Medulla oblongata (tissue), 1 donor: ENCODE measurements at regions not wholly inside any gene's neighbourhood (a gene's known extent, or its start where the extent isn't known, plus 50 kb on each side); places are given as distances from the start of the nearest gene placed in this dataset.
A peak's percentile ranks its signal among the peaks of the same experiment; 100 is the strongest.
"Not testable (repeated sequence)": the region's sequence is repeated elsewhere in the genome, so short reads cannot be mapped to it uniquely, and the experiment has no call there.

ENCODE experiments used
- DNase-seq: peaks from one replicate; pipeline ENCODE4 v3.0.0-alpha.2; 2015; ENCODE audit errors: extremely low spot score

DNA sequence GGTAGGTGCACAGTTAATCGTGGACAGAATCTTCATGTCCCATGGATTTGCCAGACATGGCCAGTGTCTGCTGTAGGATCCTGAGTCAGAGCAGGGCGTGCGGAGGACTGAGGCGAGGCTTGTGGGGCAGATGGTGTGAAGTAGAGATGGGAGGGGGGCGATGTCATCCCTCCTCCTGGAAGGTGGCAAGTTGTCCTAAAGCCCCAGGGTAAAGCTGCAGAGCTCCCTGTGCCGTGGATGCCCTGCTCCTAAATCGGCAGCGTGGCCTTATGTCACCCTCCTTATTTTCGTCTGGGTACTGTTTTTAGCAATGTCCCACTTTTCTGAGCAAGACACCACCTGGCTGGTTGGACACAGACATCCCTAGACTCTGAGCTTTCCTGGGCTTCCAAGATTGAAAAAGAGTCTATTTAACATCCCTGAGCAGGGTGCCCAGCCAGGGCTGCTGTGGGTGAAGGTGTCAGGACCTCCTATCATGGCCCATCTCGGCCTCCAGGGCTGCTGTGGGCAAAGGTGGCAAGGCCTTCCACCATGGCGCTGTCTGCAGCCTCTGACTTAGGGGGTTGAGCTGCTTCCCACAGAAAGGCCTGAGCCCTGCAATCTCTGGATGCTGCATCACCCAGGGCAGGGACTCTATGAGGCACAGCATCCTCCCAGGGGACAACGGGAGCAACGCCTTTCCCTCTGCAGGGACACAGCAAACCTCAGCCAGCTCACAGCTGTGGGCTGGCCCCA is 145.4 kb downstream of the TTLL2 start:
- DNase-seq = no peak

DNA sequence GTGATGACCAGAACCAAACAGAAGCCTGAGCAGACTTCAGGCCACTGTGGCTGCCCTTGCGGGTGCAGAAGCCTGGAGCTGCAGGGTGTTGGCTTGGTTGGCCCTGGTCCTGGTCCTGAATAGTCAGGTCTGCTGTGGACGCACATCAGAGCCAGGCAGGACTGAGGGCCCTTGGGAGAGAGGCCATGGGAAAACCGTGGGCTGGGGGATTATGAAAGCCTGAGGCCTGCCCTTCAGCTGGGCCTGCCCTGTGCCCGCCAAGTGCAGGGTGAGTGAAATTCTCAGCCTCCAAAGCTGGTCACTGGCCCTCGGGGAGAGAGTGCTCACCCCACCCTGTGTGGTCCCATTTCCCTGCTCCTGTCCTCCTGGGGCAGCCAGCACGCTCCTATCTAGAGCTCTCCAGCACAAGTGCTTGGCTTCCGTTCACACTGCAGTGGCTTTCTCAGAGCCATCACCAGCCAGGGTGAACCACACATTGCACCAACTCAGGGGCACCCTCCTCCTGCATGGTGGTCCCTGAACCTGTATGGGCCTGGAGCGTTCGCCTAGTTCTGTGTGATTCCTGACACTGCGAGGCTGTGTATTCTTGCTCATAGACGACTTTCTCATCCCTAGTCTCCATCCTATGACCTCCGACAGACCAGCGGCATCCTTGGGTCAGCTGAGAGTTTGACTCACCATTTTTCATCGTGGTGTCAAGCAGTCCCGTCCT is 146.1 kb downstream of the TTLL2 start:
- DNase-seq = no peak

DNA sequence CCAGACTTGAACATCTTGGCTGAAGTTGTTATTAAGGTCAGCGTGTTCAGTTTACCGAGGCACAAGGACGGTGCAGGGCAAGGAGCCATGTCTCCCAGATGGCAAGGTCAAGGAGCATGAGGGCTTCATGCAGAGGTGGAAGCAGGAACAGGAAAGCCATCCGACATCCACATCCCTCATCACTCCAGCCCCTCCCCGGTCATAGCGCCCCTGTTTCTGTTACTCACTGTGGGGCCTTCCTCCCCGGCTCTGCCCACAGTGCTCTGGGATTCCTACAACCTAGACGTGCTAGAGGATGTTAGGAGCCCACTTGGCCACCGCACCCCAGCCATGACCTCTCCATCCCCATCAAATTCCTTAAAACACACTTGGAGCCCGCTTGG is 146.7 kb downstream of the TTLL2 start:
- DNase-seq = no peak

DNA sequence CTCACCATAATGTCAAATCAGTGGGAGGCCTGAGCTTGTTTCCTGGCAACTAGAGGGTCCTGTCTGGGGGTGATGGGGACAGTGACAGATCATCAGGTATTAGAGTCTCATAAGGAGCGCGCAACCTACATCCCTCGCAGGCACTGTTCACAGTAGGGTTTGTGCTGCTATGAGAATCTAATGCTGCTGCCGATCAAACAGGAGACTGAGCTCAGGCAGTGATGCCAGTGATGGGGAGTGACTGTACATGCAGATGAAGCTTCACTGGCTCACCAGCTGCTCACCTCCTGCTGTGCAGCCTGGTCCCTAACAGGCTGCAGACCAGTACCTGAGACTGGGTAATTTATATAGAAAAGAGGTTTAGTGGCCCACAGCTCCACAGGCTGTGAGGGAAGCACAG is 147.3 kb downstream of the TTLL2 start:
- no peak for DNase-seq

DNA sequence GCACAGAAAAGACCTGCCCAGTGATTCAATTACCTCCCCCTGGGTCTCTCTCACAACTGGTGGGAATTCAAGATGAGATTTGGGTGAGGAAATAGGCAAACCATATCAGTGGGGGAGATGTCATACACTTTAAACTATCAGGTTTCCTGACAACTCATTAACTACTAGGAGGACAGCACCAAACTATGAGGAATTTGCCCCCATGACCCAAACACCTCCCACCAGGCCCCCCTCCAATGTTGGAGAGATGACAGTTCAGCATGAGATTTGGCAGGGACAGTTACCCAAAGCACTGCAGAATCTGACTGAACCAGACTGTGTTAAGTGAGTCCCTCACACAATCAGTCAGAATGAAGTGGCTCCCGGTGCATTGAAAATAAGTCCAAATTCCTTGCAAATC is 148.0 kb downstream of the TTLL2 start:
- DNase-seq = no peak

DNA sequence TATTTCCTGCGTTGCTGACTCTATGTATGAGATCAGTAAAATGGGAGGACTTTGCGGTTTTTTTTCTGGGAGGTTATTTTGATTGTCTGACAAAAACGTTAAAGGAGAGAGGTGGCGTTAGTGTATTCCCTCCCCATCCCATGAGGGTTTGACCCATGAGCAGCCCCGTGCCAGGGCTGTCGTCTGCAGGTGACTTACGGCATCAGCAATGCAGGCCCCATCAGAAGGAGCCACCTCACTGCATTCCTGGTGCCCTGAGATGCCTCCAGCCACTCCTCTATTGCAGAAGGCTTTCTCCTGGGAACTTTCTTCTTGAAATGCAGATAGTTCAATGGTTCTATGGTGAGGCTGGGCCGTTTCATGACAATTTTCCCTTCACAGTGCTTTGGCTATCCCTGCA is 149.3 kb downstream of the TTLL2 start:
- no peak for DNase-seq

DNA sequence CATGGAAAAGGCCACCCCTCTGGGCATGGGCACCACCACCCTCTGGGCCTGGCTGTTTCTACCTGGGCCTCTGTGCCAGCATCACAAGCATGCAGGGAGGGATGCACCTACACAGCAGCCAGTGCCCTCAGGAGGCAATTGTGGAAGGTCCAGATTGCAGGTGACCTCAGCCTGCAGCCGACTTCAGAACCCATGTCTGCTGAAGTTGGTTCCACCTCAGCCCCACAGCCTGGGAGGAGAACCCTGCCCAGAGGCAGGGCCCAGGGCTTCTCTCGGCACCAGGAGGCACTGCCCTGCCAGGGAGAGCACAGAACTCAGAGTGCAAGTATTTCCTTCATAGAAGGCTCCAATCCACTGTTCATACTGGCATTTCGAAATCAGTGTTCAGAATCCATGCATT is 149.8 kb downstream of the TTLL2 start:
- DNase-seq = no peak

DNA sequence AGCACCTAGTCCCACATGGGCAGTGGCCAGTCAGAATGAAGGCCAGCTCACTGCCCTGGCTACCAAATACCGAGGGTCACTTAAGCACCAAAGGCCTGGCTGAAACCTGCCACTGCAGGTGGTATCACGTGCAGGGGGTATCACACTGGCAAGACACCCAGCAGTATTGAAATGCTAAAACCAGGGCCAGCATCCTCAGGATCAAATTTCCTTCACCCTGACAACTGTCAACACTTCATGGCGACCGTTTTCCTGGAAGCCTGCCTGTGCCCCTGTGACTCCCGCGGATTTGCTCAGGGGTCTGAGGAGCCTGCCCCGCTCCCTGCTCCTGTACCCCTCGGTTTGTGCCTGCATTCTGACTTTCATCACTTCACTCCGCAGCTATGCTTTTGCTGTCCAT is 151.1 kb downstream of the TTLL2 start:
- no peak for DNase-seq

DNA sequence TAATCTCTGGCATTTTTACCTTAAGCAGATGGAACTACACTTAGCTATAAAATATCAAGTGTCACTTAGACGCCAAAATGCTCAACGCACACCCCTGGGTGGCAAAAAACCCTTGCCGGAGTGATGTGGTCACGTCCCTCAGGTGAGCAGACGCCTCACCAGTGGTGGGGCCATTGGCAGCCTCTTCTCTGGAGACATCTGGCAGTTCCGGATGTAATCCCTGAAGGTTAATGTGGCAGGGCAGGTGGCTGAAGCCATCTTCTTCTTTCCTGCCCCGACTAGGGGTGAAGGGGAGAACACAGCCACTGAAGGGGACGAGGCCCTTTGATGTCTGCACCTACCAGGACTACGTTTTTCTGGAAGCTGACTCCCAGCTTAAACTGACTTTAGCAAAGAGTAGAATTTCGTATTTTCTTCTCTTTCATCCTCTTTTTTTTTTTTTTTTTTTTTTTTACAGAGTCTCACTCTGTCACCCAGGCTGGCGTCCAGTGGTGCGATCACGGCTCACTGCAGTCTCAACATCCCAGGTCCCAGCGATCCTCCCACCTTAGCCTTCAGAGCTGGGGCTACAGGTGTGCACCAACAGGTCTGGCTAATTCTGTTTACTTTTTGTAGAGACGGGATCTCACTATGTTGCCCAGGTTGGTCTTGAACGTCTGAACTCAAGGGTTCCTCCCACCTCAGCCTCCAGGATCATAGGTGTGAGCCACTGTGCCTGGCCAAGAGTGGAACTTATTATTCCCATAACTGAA is 152.1 kb downstream of the TTLL2 start:
- DNase-seq = no peak

DNA sequence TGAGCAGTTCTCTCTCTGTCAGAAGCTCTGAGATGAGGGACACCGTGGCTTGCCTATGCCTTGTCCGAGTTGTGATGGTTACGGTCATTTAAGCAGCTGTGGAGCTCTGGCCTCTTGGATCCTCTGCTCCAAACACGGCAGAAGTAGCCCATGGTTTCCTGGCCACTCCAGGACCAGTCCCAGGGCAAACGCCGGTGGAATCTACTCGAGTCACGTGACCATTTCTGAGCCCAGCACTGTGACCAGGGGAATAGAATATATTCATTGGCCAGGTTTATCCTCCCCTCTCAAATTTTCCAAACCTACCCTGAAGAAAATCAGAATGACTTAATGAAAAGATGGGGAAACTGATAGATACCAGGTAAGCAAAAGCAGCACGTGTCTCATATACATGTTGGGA is 152.8 kb downstream of the TTLL2 start:
- DNase-seq = no peak

DNA sequence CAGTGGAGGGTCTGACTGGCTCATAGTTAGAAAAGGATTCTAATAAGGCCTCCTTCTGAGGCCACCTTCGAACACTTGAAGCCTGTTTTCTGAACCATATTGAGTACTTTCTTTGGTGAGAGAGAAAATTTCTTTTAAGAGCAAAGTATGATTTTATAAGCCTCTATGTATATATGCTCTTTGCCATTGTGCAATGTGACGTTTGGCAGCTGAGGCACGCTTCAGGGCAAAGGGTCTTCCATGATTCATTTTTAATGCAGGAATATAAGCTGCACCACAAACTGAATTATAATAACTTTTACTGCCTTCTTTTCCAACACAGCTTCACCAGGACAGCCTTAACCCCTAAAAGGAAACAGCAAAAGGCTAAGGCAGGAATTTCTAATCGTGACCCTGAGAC is 154.4 kb downstream of the TTLL2 start:
- no peak for DNase-seq

DNA sequence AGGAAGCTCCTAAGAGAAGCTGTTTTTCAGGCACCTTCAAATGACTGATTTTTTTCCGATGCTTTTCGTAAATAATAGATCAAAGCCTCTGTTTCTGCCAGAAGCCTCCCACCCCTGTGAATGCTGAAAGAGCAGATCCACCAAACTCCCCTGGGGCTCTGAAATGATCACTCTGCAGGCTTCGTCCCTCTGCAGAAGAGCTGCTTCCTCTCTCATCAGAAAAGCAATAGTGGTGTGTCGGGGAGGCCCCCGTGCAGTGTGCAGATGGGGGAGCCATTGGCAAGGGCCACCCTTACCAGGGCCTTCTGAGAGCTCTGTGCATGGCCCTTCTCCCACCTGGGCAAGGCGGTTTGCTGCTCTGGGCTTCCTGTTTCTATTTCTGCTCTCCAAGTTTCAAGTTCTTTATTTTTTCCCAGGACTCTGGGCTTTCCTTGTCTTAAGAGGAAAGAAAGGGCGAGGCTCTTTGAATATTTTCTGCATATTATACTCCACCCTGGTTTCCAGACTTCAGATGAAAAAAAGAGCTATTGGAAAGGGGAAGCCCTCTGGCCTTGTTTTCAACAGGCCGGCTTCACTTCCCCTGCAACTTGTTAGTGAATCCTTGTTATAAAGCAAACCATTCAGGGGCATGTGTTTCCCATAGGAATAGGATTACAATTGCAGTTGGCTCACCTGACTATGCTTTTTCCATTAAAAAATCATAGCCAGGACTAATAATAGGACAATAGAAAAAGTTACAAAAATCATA is 155.2 kb downstream of the TTLL2 start:
- peak; percentile 19 for DNase-seq

DNA sequence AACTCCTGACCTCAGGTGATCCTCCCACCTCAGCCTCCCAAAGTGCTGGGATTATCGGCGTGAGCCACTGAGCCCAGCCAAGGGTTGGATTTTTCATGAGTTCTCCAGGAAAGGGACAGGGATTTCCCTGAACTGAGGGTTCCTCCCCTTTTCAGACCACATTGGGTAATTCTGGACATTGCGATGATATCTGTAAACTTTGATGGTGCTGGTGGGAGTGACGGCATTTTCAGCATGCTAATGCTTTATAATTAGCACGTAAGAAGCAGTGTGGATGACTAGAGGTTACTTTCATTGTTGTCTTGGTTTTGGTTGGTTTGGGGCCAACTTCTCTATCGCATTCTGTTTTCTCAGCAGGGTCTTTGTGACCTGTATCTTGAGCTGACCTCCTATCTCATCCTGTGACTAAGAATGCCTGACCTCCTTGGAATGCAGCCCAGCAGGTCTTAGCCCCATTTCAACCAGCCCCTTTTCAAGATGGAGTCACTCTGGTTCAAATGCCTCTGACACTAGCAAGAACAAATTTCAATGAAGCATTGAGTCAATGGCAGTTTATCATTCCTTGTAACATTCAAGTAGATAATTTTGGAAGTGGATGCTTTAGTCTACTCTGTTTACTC is 156.5 kb downstream of the TTLL2 start:
- no peak for DNase-seq

DNA sequence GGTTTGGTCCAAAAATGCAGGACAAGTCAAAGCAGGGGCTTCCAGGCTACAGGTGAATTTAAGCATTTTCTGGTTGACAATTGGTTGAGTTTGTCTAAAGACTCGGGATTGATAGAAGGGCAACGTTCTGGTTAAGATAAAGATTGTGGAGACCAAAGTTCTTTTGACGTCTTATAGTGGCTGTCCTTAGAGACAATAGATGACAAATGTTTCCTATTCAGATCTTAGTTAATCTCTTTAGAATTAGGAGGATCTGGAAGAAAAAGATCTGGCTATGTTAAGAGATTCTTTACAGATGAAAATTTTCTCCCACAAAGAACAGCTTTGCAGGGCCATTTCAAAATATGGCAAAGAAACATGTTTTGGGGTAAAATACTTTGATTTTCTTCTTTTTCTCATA is 157.9 kb downstream of the TTLL2 start:
- DNase-seq = not testable (repeated sequence)

DNA sequence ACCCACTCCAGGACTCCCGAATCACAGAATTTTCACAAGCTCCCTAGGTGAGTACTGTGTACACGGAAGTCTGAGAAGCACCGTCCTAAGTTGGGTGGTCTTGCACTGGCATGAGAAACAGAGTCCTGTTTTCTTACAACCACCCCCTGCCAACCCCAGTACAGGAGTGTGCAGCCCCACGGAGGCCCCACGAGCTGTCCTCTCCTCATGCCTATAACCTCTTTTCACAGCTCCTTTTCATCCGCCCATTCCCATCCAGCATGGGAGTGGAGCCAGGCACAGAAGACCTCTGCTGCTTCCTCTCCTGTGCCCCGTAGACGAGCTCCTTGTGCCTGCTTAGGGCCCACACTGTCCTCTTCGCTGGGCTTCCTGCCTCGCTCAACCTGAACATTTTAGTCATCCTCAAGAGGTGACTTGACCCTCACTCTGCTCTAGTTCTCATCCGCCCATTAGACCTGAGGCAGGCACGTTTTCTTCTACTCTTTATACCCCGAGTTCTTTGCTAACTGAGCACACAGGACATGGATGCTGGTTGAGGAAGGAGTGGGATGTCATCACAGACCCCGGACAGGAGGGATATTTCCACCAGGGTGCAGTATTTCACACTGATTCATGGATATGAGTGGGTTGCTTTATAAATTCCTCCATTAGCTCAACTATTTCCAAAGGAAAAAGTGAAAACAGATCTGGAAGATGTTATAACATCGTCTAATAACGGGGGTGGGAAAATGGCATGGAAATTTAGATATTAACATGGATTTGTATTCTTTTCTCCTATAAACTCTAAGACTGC is 160.5 kb downstream of the TTLL2 start:
- DNase-seq = peak; percentile 84

DNA sequence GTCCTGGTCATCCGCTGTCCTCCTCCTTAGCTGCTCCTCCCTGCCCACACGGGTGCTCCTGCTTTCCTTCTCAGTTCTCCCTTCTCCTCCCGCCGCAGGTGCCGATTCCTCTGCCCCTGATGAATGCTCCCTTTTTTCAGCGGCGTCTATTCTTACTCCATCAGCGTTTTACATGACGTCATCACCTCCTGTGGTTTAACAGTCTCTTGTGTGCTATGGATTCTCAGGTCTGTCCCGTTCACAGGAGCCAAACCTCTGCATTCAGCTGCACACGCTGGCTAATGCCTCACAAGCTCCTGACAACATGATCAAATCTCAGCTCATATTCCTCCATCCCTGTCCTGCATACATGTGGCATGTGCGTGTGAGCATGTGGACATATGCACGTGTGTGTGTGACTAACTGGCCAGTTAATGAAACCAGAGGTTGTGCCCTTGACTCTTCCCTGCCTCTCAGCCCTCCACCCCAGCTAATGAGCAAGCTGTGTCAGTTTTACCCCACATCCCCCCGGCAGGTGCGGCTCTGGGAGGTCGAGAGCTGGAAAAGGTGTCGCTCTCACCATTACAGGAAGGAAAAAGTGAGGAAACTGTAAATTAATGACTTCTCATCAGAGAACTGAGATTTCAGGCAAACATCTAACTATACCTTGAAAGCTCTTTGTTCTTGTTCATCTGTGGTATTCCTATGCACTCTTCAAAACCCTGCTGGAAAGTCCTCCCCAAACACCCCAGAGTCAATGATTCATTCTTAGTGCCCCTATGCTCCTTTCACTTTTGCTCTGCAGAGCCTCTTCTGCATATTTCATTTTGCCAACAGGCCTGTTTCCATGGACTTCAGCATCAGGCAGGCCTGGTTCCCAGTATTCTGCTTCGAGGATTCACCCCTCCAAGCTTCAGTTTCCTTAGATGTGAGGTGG is 163.1 kb downstream of the TTLL2 start:
- no peak for DNase-seq

DNA sequence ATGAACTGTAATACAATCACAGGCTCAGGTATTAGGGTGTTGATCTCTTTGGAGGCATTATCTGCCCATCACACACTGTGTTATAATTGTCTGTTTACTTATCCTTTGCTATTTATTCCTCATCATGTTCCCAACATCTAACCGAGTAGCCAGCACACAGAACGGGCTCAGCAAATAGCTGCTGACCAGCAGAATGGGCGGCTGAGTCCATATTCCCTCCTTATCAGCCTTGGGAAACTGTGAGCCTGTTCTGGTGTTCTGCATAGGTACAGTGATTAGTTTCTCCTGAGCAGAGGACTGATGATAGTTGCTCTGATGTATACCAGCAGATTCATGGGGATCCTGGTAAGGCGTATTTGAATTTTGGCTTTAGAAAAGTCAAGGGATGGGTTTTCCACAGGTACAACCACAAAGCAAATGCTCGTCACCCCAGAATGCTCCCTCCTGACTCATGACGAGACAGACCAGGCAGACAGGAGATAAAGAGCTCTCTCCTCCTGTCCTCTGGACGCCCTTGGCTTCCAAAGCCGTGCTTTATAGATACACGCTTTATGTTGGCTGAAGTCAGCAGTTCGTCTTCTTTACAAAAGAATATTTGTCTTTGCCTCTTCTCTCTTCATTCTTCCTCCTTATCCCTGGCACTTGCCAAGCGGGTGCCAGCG is 166.7 kb downstream of the TTLL2 start:
- DNase-seq = no peak

DNA sequence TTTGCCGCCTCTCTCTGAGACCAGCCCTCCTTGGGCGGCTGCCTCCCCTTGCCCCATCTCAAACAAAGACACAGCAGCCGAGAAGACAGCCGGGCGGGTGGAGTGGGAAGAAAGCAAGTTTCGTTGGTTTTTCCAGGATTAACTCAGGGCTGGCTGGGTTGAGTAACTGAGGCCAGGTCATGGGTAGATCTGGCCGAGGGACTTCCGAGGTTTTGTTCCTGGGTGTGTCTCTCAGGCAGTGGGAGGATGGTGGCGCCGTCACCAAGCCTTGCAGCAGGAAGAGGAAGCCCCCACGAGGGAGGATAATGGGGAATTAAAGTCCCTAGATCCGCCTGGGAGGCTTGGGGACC is 167.2 kb downstream of the TTLL2 start:
- peak; percentile 13 for DNase-seq

DNA sequence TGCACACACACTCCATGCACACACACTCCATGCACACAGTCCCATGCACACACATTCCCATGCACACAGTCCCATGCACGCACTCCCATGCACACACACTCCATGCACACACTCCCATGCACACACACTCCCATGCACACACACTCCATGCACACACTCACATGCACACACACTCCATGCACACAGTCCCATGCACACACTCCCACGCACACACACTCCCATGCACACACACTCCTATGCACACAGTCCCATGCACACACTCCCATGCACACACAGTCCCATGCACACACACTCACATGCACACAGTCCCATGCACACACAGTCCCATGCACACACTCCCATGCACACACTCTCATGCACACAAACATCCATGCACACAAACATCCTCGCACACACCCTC is 168.4 kb downstream of the TTLL2 start:
- DNase-seq = no peak
